Activated CD4-positive, CD25-positive, alpha-beta regulatory T cell treated with anti-CD3 and anti-CD28 coated beads, Interleukin-2, amount 50 U/mL, for 16 hours (primary cell): ENCODE measurements at regions not wholly inside any gene's neighbourhood (a gene's known extent, or its start where the extent isn't known, plus 50 kb on each side); places are given as distances from the start of the nearest gene placed in this dataset.
"Not testable (repeated sequence)": the region's sequence is repeated elsewhere in the genome, so short reads cannot be mapped to it uniquely, and the experiment has no call there.

Experiments used
- DNase-seq: peaks from one replicate; pipeline ENCODE4 v3.0.0-alpha.2; 2020; ENCODE audit warnings: low read depth, low spot score

GRCh38 chr1:148210166-148210565, 58.1 kb upstream of the NBPF11 start:
- not testable (repeated sequence) for DNase-seq

DNA sequence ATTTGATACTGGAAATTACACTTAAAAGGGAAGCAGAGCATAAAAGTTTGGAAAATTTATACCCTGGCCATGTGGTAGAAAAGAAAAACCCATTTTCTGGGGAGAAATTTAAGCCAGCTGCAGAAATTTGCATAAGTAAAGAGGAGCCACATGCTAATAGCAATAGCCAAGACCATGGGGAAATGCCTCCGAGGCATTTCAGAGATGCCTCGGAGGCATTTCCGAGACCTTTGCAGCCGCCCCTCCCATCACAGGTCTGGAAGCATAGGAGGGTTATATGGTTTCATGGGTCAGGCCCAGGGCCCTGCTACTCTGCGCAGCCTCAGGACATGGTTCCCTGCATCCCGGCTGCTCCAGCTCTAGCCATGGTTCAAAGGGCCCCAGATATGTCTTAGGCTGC, 49.9 kb upstream of the NBPF11 start:
- DNase-seq, result not testable (repeated sequence)
